Stimulated activated naive CD4-positive, alpha-beta T cell treated with Interleukin-2 at 50 U/mL for 16 hours (primary cell): ENCODE measurements at regions not wholly inside any gene's neighbourhood (a gene's known extent, or its start where the extent isn't known, plus 50 kb on each side); places are given as distances from the start of the nearest gene placed in this dataset.
"Not testable (repeated sequence)": the region's sequence is repeated elsewhere in the genome, so short reads cannot be mapped to it uniquely, and the experiment has no call there.

Experiments
- DNase-seq: peaks from one replicate; lab custom pipeline; 2025; lab: John Stamatoyannopoulos, UW

DNA sequence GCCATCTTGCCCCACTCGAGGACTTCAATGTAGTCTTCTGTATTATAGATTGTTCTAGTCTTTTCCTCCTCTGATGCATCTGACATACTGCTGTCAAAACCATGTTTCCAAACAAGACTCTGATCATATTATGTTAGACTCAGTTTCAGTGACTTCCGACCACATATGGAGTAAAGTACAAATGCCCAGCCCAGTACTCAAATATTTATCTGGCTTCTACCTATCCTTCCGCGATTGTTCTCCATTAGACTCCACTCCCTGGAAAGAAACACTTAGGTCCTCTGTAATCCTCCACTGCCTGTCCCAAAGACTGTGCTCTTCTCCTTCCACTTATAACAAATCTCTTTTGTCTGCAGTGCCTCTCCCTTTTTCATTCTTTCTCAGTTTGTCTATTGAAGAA lies 439.5 kb downstream of the EFNB2 start:
- no peak for DNase-seq

DNA sequence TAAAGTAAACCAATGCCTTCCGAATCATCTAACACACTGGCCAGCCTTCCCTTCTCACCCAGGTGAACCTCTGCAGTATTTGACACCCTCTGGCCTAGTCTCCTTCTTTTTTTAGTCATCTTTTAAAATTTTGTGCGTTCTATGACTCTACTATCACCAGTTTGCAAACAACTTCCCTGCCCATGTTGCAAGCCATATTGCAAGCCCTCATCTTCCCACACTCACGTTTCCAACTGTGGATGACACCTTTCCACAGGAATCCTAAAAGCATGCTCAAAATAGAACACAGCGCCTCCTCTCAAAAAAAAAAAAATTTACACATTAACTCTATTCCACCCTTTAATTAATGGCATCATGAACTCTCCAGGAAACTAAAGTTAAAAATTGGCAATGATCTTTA lies 440.1 kb downstream of the EFNB2 start:
- no peak for DNase-seq

- no peak for DNase-seq
Measured at GRCh38 chr13:106090001-106090400, 445.5 kb downstream of the EFNB2 start.

DNA sequence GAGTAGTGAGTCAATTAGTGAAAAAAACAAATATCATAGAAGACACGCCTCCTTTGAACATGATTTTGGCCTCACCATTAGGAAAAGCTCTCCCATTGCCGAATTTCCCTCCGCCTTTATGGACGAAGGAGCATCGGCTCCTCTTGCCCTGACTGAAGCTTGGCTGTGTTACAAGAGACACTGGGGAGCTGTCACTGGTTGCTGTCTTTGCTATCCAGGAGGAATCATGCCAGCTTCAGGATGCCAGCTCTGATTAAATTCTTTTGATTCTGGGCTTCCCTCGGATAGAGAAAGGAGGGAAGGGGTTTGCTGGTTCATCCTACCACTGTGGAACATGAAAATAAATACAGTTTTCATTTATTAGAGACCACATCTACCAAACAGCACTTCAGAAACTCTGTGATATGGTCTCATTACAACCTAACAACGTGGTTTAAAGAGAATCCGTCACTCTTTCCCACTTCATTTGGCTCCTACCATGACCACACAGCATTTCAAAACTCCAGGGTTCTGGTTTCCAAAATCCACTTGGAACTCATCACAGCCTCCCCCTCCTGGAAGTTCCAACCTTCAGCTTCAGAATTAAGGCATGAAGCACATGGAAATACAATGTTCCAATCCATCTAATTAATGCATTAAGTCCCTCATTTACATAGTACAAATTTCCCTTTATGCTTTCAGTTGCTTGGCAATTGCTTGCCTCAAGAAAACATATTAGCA lies 446.0 kb downstream of the EFNB2 start:
- DNase-seq: no peak

- DNase-seq: no peak
Measured at GRCh38 chr13:106088085-106088484, 447.4 kb downstream of the EFNB2 start.

- no peak for DNase-seq
Measured at GRCh38 chr13:106087201-106087600, 448.3 kb downstream of the EFNB2 start.

DNA sequence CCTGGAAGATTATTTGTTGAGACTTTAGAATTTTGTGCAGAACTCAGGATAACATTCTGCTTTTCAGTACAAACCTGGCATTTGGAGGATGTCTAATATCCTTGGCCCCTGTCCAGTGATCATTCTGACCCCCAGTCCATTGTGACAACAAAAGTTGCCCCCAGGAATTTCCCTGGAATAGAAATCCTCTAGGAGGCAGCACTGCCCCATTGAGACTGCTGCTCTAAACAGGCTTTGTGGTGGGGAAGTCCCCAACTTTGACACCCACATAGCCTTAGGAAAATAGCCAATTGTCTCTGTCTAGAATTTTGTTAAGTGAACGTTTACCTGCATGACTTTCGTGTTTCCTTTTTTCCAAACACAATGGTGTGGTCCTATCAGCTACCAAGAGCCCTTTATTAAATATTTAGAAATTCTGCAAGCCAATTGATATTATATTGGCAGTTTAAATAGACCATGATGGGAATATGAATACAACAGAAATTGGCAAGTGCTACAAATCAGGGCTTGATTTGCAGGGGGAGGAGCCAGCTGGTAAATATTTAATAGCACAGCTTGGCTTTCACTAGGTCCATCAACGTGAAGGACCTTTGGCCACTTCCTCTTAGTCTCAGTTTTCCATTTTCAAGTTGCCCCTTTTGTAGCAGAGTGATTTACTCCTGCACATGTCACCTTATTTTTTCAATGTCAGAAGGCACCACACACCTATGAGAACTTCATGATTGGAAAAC lies 451.7 kb downstream of the EFNB2 start:
- no peak for DNase-seq

DNA sequence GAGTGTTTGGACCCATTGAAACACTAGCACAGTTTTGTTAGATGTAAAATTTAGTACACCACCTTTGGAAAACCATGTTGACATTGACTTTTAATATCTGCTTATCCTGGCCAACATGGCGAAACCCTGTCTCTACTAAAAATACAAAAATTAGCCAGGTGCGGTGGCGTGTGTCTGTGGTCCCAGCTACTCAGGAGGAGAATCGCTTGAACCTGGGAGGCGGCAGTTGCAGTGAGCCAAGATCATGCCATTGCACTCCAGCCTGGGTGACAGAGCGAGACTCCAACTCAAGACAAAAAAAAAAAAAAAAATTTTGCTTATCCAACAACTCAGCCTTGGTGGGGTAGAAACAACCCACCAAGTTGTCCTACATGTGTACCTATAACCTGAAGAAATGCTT lies 454.2 kb downstream of the EFNB2 start:
- not testable (repeated sequence) for DNase-seq

- DNase-seq: no peak
Measured at GRCh38 chr13:106078191-106078590, 457.3 kb downstream of the EFNB2 start.

- no peak for DNase-seq
Measured at GRCh38 chr13:106077017-106077416, 458.4 kb downstream of the EFNB2 start.

DNA sequence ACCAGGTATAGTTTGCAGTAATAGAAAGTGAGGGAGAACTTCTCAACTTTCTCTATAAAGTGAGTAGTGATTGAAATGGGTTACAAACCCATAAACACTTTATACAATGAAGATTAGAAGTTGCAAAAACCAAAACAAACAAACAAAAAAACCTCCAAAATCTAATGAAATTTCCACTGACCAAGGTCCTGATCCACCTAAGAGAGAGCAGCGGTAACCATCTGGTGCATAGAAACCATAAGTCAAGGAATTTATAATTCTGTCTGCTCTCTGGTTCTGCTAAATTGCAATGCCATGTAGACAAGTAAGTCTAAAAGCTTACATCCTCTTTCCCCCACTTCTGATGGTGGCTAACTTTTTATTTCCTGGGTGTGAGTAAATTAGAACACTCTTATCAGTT lies 463.4 kb downstream of the EFNB2 start:
- no peak for DNase-seq

DNA sequence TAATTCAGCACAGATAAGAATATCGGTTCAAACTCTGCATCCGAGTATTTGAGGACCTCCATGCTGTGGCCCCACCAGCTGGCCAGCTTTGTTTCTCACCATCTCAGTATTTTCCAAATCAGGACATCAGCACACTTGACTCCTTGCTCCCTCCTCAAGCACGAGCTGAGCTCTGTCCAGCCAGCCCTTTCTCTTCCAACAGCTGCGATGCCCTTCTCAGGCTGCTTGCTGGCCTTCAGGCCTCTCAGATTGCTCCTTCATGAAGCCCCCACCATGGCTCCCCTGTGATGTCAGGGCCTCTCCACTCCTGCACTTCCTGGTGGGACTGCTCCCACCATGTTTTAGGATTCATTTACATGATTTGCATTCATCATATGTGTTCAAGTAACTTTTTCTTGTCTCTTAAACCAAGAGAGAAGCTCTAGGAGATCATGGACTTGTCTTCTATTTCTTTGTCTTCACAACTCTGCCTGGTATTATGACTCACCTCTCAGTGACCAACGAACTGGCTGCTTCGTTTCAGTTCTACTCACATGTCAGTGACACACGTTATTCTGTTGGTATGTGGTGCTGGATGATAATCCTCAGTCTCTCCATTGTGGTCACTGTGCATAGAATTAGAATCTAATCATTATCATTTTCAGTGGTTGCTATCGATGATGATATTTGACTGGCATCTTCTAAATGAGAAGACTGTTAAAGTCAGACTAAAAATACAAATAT lies 471.7 kb downstream of the EFNB2 start:
- DNase-seq: no peak

DNA sequence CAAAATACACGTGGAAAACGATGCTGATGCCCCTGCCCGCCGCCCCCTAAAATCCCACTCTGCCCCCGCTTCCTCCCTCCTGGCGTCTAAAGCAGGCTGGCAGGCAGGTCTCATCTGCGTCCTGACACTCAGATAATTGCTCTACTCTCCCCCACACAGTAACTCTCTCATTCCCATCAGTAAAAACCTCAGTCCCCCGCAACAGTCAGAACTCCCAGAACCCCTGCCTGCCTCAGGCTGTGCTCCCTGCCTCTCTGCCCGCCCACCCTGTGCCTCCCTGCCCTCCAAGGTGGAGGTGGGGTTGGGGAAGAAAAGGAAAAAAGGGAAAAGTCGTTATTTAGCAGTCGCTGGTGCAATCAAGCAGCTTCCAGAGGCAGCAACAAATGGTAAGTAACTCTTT lies 473.7 kb downstream of the EFNB2 start:
- DNase-seq: no peak

DNA sequence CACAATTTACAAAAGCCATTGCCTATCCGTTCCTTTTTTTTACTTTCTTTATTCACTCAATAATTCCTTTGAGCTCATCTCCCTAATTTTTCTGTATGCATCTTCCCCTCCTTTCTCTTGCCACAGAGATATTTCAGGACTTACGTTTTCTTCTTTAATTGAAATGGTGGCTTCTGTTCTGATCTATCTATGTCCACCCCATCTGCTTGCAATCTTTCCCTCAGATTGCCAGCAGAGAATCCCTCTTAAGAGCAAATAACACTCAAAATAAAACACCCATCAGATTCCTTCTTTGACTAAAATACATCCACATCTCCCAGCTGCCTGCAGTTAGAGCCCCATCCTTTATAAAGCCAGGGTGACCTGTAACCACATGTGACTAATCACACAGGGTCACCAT lies 478.6 kb downstream of the EFNB2 start:
- DNase-seq: no peak

GRCh38 chr13:106052200-106052767 lies 483.2 kb downstream of the EFNB2 start:
- no peak for DNase-seq

DNA sequence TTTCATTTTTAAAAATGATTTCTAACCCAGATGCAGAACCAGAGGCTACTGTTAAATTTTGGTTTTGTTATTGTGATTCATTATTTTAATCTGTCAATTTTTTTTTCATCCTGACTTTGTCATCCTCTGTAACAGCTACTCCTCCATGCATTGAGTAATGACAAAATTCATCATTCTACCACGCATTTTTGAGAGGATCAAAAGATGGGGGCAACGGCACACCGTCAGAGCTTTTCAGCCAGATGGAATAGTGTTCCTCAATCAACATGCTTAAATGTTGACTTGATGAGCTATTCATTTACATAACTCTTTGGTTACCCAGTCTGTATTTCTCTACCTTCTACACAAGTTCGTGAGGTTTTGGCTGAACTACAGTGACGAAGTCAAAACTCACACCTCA lies 486.3 kb downstream of the EFNB2 start:
- no peak for DNase-seq

- DNase-seq: no peak
Measured at GRCh38 chr13:106048386-106048785, 487.1 kb downstream of the EFNB2 start.

GRCh38 chr13:106047859-106048258 lies 487.6 kb downstream of the EFNB2 start:
- DNase-seq: no peak

- no peak for DNase-seq
Measured at GRCh38 chr13:106042996-106043581, 492.4 kb downstream of the EFNB2 start.

GRCh38 chr13:106041445-106041844 lies 494.0 kb downstream of the EFNB2 start:
- DNase-seq: no peak

DNA sequence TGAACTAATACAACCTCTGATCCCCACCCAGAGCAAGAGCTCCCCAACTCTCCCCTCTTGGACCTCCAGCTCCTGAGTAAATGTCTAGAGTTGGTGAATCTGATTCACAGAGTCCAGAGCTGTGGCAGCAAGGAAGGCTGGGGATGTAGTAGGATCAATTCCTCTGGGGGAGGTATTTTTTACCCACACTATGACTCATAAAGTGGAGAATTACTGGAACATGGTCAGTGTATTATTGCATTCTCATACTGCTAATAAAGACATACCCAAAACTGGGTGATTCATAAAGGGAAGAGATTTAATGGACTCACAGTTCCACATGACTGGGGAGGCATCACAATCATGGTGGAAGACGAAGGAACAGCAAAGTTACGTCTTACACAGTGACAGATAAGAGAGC lies 496.7 kb downstream of the EFNB2 start:
- no peak for DNase-seq

DNA sequence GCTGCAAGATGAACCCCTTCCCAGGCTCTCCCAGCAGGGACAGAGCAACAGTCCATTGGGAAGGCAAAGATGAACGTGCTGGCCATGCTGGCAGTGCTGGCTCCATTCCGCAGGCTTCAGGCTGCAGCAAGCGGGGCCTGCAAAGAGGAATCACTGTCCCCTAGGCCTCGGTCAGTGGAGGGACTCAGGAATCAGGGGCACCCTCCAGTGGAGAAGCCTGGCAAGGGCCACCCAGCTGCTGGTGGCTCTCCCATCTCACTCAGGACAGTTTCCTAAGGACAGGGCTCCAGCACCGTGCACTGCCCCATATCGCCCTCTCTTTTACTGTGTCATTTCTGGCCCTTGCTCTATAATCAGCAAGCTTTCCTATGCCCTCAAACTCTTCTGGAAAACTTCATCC lies 498.6 kb downstream of the EFNB2 start:
- DNase-seq: no peak
